ENCODE measurements at regions not wholly inside any gene's neighbourhood (a gene's known extent, or its start where the extent isn't known, plus 50 kb on each side); places are given as distances from the start of the nearest gene placed in this dataset.

- Mint-ChIP-seq H3K9me3 (no peaks in the 10 kb centered on the region), H3K27me3 (ENCODE audit: insufficient read depth, low read depth) (no peaks in the 10 kb centered on the region), H3K36me3 (no peaks in the 10 kb centered on the region), H3K4me1 (peaks cover 3% of the 10 kb centered on the region), H3K4me3 (no peak overlapping the region), H3K27ac (no peak overlapping the region)
- no peaks in the 10 kb centered on the region for H3K9me3 ChIP-seq (ENCODE audit: low read depth)
- H3K27ac ChIP-seq, result no peak overlapping the region
- H4K20me1 ChIP-seq (ENCODE audit: low read depth), result no peaks in the 10 kb centered on the region
- DNase-seq (ENCODE audit: low spot score), result no peak
- no peak overlapping the region for H3K9ac ChIP-seq
- no peak overlapping the region for H3K4me3 ChIP-seq
- no peaks in the 10 kb centered on the region for H3K27me3 ChIP-seq
- H2AFZ ChIP-seq (replicated peaks), result no peak overlapping the region
- no peaks in the 10 kb centered on the region for H3K79me2 ChIP-seq (ENCODE audit: low read depth)
- H3K4me2 ChIP-seq, result no peak overlapping the region
- H3K4me1 ChIP-seq, result no peaks in the 10 kb centered on the region
- H3K36me3 ChIP-seq, result no peaks in the 10 kb centered on the region
- TF ChIP-seq EZH2phosphoT487 (IDR thresholded peaks at IDR 0.05) (no peak), EZH2 (IDR thresholded peaks at IDR 0.05) (no peak), CTCF (IDR thresholded peaks at IDR 0.05) (no peak)
- no peaks in the 10 kb centered on the region for H3F3A ChIP-seq (ENCODE audit: low read depth)
Measured at GRCh38 chr18:55090564-55091188, 131.4 kb upstream of the CCDC68 start.

- no peaks in the 10 kb centered on the region for H4K20me1 ChIP-seq (ENCODE audit: low read depth)
- H3F3A ChIP-seq (ENCODE audit: low read depth), result no peaks in the 10 kb centered on the region
- no peak overlapping the region for H3K4me3 Mint-ChIP-seq
- H3K9ac ChIP-seq, result no peak overlapping the region
- no peak overlapping the region for H3K27ac Mint-ChIP-seq
- no peaks in the 10 kb centered on the region for H3K9me3 ChIP-seq (ENCODE audit: low read depth)
- no peaks in the 10 kb centered on the region for H3K4me1 Mint-ChIP-seq
- H3K79me2 ChIP-seq (ENCODE audit: low read depth), result no peaks in the 10 kb centered on the region
- no peaks in the 10 kb centered on the region for H3K36me3 Mint-ChIP-seq
- H3K4me2 ChIP-seq, result no peak overlapping the region
- H3K27me3 Mint-ChIP-seq (ENCODE audit: insufficient read depth, low read depth), result no peaks in the 10 kb centered on the region
- H2AFZ ChIP-seq (replicated peaks), result no peak overlapping the region
- H3K9me3 Mint-ChIP-seq, result no peaks in the 10 kb centered on the region
- no peaks in the 10 kb centered on the region for H3K36me3 ChIP-seq
- no peak overlapping the region for H3K27ac ChIP-seq
- TF ChIP-seq EZH2 (IDR thresholded peaks at IDR 0.05), result no peak
- no peak for TF ChIP-seq CTCF (IDR thresholded peaks at IDR 0.05)
- no peak overlapping the region for H3K4me3 ChIP-seq
- H3K27me3 ChIP-seq, result no peaks in the 10 kb centered on the region
- no peaks in the 10 kb centered on the region for H3K4me1 ChIP-seq
- DNase-seq (ENCODE audit: low spot score), result no peak
Measured at GRCh38 chr18:55089610-55090009, 130.3 kb upstream of the CCDC68 start.

- Histone ChIP-seq H3K4me1 (no peaks in the 10 kb centered on the region), H3K9me3 (ENCODE audit: low read depth) (no peaks in the 10 kb centered on the region), H3K4me2 (no peak overlapping the region), H3K27me3 (no peaks in the 10 kb centered on the region), H3K4me3 (no peak overlapping the region), H3K36me3 (no peaks in the 10 kb centered on the region), H4K20me1 (ENCODE audit: low read depth) (no peaks in the 10 kb centered on the region), H3K27ac (no peak overlapping the region), H2AFZ (replicated peaks) (no peak overlapping the region), H3K79me2 (ENCODE audit: low read depth) (no peaks in the 10 kb centered on the region), H3F3A (ENCODE audit: low read depth) (no peaks in the 10 kb centered on the region), H3K9ac (no peak overlapping the region)
- H3K27me3 Mint-ChIP-seq (ENCODE audit: insufficient read depth, low read depth), result no peaks in the 10 kb centered on the region
- no peaks in the 10 kb centered on the region for H3K9me3 Mint-ChIP-seq
- H3K27ac Mint-ChIP-seq, result no peak overlapping the region
- no peaks in the 10 kb centered on the region for H3K4me1 Mint-ChIP-seq
- H3K4me3 Mint-ChIP-seq, result no peak overlapping the region
- no peaks in the 10 kb centered on the region for H3K36me3 Mint-ChIP-seq
- TF ChIP-seq CTCF (IDR thresholded peaks at IDR 0.05) (no peak), EZH2phosphoT487 (IDR thresholded peaks at IDR 0.05) (no peak), EZH2 (IDR thresholded peaks at IDR 0.05) (no peak)
- no peak for DNase-seq (ENCODE audit: low spot score)
Measured at GRCh38 chr18:55088561-55088960, 129.3 kb upstream of the CCDC68 start.

Measured in neural progenitor cell (in vitro differentiated cells).